Activated CD4-positive, alpha-beta T cell treated with anti-CD3 and anti-CD28 coated beads, Interleukin-2, Interleukin-6, amounts not matched to agents 100 ng/mL and 50 ng/mL, durations not matched to agents 16 hours and 8 hours (primary cell): ENCODE measurements at regions not wholly inside any gene's neighbourhood (a gene's known extent, or its start where the extent isn't known, plus 50 kb on each side); places are given as distances from the start of the nearest gene placed in this dataset.
"Not testable (repeated sequence)": the region's sequence is repeated elsewhere in the genome, so short reads cannot be mapped to it uniquely, and the experiment has no call there.

ENCODE experiments used
- DNase-seq: peaks from one replicate; pipeline ENCODE4 v3.0.0-alpha.2; 2020

GRCh38 chr3:35383719-35384555 is 255.4 kb upstream of the ARPP21 start:
- no peak for DNase-seq

GRCh38 chr3:35385271-35385670 is 254.1 kb upstream of the ARPP21 start:
- DNase-seq, result no peak

GRCh38 chr3:35389907-35390306 is 249.4 kb upstream of the ARPP21 start:
- DNase-seq, result no peak

- no peak for DNase-seq
Observed at GRCh38 chr3:35392187-35392586, 247.1 kb upstream of the ARPP21 start.

GRCh38 chr3:35393901-35394799 is 245.2 kb upstream of the ARPP21 start:
- no peak for DNase-seq

GRCh38 chr3:35394905-35395304 is 244.4 kb upstream of the ARPP21 start:
- no peak for DNase-seq

- no peak for DNase-seq
Observed at GRCh38 chr3:35401671-35402070, 237.7 kb upstream of the ARPP21 start.

- no peak for DNase-seq
Observed at GRCh38 chr3:35404571-35404970, 234.8 kb upstream of the ARPP21 start.

GRCh38 chr3:35408882-35409281 is 230.4 kb upstream of the ARPP21 start:
- no peak for DNase-seq

GRCh38 chr3:35409991-35410390 is 229.3 kb upstream of the ARPP21 start:
- no peak for DNase-seq

- DNase-seq, result no peak
Observed at GRCh38 chr3:35413483-35413882, 225.8 kb upstream of the ARPP21 start.

- DNase-seq, result no peak
Observed at GRCh38 chr3:35417080-35417479, 222.2 kb upstream of the ARPP21 start.

GRCh38 chr3:35422101-35422500 is 217.2 kb upstream of the ARPP21 start:
- DNase-seq, result no peak

- no peak for DNase-seq
Observed at GRCh38 chr3:35422836-35423601, 216.3 kb upstream of the ARPP21 start.

GRCh38 chr3:35426366-35426958 is 212.9 kb upstream of the ARPP21 start:
- DNase-seq, result no peak

- no peak for DNase-seq
Observed at GRCh38 chr3:35437381-35437780, 201.9 kb upstream of the ARPP21 start.

- no peak for DNase-seq
Observed at GRCh38 chr3:35438101-35438500, 201.2 kb upstream of the ARPP21 start.

- DNase-seq, result no peak
Observed at GRCh38 chr3:35439663-35440062, 199.7 kb upstream of the ARPP21 start.

- DNase-seq, result no peak
Observed at GRCh38 chr3:35440826-35441225, 198.5 kb upstream of the ARPP21 start.

GRCh38 chr3:35446896-35447295 is 192.4 kb upstream of the ARPP21 start:
- no peak for DNase-seq

GRCh38 chr3:35448121-35448520 is 191.2 kb upstream of the ARPP21 start:
- DNase-seq, result no peak

- DNase-seq, result no peak
Observed at GRCh38 chr3:35448681-35449080, 190.6 kb upstream of the ARPP21 start.

GRCh38 chr3:35454819-35455218 is 184.5 kb upstream of the ARPP21 start:
- not testable (repeated sequence) for DNase-seq
